SK-N-SH treated with all-trans-retinoic acid at 6 μM for 48 hours (cell line): ENCODE measurements at regions not wholly inside any gene's neighbourhood (a gene's known extent, or its start where the extent isn't known, plus 50 kb on each side); places are given as distances from the start of the nearest gene placed in this dataset.

Experiments
- BACH2 ChIP-seq: fragments of 250-450 bp; sonication (Bioruptor Pico); IDR thresholded peaks from 2 replicates; pipeline ENCODE4 v1.9.0; 2021; ENCODE audit warnings: mild to moderate bottlenecking, borderline replicate concordance
- CSDC2 ChIP-seq: fragments of 250-450 bp; sonication (Bioruptor Pico); IDR thresholded peaks from 2 replicates; pipeline ENCODE4 v1.5.0; 2020; ENCODE audit warnings: mild to moderate bottlenecking, moderate library complexity
- ISL1 ChIP-seq: fragments of 250-450 bp; sonication (Bioruptor Pico); IDR thresholded peaks from 2 replicates; pipeline ENCODE4 v2.1.2; 2022; ENCODE audit warnings: mild to moderate bottlenecking, moderate library complexity
- OSR1 ChIP-seq: fragments of 250-450 bp; sonication (Bioruptor Pico); IDR thresholded peaks from 2 replicates; pipeline ENCODE4 v1.8.0; 2022; ENCODE audit warnings: moderate library complexity, mild to moderate bottlenecking, inconsistent platforms
- PPARA ChIP-seq: fragments of 250-450 bp; sonication (Bioruptor Pico); IDR thresholded peaks from 2 replicates; pipeline ENCODE4 v1.5.0; 2020; ENCODE audit warnings: mild to moderate bottlenecking, borderline replicate concordance
- RARB ChIP-seq: fragments of 250-450 bp; sonication (Bioruptor Pico); IDR thresholded peaks from 2 replicates; pipeline ENCODE4 v1.8.0; 2021; ENCODE audit warnings: mild to moderate bottlenecking, moderate library complexity
- ZFP3 ChIP-seq: fragments of 250-450 bp; sonication (Bioruptor Pico); IDR thresholded peaks from 2 replicates; pipeline ENCODE4 v1.5.0; 2020; ENCODE audit warnings: mild to moderate bottlenecking, moderate library complexity
- ZFP30 ChIP-seq: fragments of 450-650 bp; formaldehyde crosslinking; IDR thresholded peaks from 2 replicates; pipeline ENCODE4 v1.5.0; 2022; ENCODE audit warnings: mild to moderate bottlenecking, moderate library complexity
- ZNF70 ChIP-seq: fragments of 450-650 bp; formaldehyde crosslinking; IDR thresholded peaks from 2 replicates; pipeline ENCODE4 v1.5.0; 2020; ENCODE audit warnings: mild to moderate bottlenecking, moderate library complexity
- ZNF8 ChIP-seq: fragments of 450-650 bp; formaldehyde crosslinking; IDR thresholded peaks from 2 replicates; pipeline ENCODE4 v1.5.0; 2020; ENCODE audit warnings: mild to moderate bottlenecking, moderate library complexity
- TF ChIP-seq, protein P1 (sequence below): fragments of 250-450 bp; sonication (Bioruptor Pico); IDR thresholded peaks from 2 replicates; pipeline ENCODE4 v1.5.1; 2021; ENCODE audit warnings: mild to moderate bottlenecking, moderate library complexity
- TF ChIP-seq, protein P2 (sequence below): fragments of 250-450 bp; sonication (Bioruptor Pico); IDR thresholded peaks from 2 replicates; pipeline ENCODE4 v1.8.0; 2020; ENCODE audit warnings: mild to moderate bottlenecking, moderate library complexity, borderline replicate concordance
- TF ChIP-seq, protein P3 (sequence below): fragments of 250-450 bp; sonication (Bioruptor Pico); IDR thresholded peaks from 2 replicates; pipeline ENCODE4 v1.8.0; 2021; ENCODE audit warnings: low read depth, mild to moderate bottlenecking, moderate library complexity, borderline replicate concordance
- TF ChIP-seq, protein P4 (sequence below): fragments of 250-450 bp; sonication (Bioruptor Pico); IDR thresholded peaks from 2 replicates; pipeline ENCODE4 v1.5.1; 2020; ENCODE audit warnings: low read depth, mild to moderate bottlenecking, moderate library complexity

DNA sequence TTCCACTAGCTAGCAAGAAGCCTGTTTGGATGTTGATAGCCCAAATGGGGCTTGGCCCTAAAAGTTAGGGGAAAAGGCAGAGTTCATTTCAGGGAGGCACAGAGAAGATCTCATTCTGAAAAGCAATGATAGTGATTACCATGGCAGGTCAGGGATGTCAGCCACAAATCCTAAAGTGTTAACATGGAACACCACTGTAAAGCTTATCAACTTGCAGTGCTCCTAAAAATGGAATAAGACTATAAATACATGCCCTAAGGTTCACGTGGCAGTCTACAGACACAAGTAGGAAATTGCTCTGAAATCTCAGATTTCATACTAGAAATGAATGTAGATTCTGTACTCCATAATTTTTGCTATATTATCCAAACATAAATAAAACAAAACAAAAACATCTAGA is 280.0 kb upstream of the E2F7 start:
- TF ChIP-seq, protein P1, sequence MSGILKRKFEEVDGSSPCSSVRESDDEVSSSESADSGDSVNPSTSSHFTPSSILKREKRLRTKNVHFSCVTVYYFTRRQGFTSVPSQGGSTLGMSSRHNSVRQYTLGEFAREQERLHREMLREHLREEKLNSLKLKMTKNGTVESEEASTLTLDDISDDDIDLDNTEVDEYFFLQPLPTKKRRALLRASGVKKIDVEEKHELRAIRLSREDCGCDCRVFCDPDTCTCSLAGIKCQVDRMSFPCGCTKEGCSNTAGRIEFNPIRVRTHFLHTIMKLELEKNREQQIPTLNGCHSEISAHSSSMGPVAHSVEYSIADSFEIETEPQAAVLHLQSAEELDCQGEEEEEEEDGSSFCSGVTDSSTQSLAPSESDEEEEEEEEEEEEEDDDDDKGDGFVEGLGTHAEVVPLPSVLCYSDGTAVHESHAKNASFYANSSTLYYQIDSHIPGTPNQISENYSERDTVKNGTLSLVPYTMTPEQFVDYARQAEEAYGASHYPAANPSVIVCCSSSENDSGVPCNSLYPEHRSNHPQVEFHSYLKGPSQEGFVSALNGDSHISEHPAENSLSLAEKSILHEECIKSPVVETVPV (CRISPR knock-in tag): no peak
- TF ChIP-seq ZNF8 (CRISPR knock-in tag) (no peak), PPARA (no peak), OSR1 (CRISPR knock-in tag) (no peak), BACH2 (CRISPR knock-in tag) (no peak), ZFP30 (CRISPR knock-in tag) (no peak), ZFP3 (CRISPR knock-in tag) (no peak), RARB (CRISPR knock-in tag) (no peak), ZNF70 (CRISPR knock-in tag) (no peak), ISL1 (CRISPR knock-in tag) (no peak), CSDC2 (no peak)
- TF ChIP-seq, protein P2, sequence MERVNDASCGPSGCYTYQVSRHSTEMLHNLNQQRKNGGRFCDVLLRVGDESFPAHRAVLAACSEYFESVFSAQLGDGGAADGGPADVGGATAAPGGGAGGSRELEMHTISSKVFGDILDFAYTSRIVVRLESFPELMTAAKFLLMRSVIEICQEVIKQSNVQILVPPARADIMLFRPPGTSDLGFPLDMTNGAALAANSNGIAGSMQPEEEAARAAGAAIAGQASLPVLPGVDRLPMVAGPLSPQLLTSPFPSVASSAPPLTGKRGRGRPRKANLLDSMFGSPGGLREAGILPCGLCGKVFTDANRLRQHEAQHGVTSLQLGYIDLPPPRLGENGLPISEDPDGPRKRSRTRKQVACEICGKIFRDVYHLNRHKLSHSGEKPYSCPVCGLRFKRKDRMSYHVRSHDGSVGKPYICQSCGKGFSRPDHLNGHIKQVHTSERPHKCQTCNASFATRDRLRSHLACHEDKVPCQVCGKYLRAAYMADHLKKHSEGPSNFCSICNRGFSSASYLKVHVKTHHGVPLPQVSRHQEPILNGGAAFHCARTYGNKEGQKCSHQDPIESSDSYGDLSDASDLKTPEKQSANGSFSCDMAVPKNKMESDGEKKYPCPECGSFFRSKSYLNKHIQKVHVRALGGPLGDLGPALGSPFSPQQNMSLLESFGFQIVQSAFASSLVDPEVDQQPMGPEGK: no peak
- TF ChIP-seq, protein P3, sequence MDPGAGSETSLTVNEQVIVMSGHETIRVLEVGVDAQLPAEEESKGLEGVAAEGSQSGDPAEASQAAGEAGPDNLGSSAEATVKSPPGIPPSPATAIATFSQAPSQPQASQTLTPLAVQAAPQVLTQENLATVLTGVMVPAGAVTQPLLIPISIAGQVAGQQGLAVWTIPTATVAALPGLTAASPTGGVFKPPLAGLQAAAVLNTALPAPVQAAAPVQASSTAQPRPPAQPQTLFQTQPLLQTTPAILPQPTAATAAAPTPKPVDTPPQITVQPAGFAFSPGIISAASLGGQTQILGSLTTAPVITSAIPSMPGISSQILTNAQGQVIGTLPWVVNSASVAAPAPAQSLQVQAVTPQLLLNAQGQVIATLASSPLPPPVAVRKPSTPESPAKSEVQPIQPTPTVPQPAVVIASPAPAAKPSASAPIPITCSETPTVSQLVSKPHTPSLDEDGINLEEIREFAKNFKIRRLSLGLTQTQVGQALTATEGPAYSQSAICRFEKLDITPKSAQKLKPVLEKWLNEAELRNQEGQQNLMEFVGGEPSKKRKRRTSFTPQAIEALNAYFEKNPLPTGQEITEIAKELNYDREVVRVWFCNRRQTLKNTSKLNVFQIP (CRISPR knock-in tag): no peak
- TF ChIP-seq, protein P4, sequence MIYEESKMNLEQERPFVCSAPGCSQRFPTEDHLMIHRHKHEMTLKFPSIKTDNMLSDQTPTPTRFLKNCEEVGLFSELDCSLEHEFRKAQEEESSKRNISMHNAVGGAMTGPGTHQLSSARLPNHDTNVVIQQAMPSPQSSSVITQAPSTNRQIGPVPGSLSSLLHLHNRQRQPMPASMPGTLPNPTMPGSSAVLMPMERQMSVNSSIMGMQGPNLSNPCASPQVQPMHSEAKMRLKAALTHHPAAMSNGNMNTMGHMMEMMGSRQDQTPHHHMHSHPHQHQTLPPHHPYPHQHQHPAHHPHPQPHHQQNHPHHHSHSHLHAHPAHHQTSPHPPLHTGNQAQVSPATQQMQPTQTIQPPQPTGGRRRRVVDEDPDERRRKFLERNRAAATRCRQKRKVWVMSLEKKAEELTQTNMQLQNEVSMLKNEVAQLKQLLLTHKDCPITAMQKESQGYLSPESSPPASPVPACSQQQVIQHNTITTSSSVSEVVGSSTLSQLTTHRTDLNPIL (CRISPR knock-in tag): no peak
